ENCODE measurements at regions not wholly inside any gene's neighbourhood (a gene's known extent, or its start where the extent isn't known, plus 50 kb on each side); places are given as distances from the start of the nearest gene placed in this dataset.
A peak's percentile ranks its signal among the peaks of the same experiment; 100 is the strongest.

GRCh38 chr1:182149411-182149965 is 88.0 kb upstream of the ZNF648 start:
- no peak for DNase-seq

GRCh38 chr1:182147951-182148350 is 86.4 kb upstream of the ZNF648 start:
- DNase-seq = no peak

- DNase-seq = no peak
Observed at GRCh38 chr1:182147136-182147820, 85.8 kb upstream of the ZNF648 start.

GRCh38 chr1:182146286-182146685 is 84.8 kb upstream of the ZNF648 start:
- no peak for DNase-seq

GRCh38 chr1:182145441-182145840 is 83.9 kb upstream of the ZNF648 start:
- no peak for DNase-seq

GRCh38 chr1:182144646-182145030 is 83.1 kb upstream of the ZNF648 start:
- no peak for DNase-seq

- no peak for DNase-seq
Observed at GRCh38 chr1:182143825-182144645, 82.5 kb upstream of the ZNF648 start.

GRCh38 chr1:182143154-182143657 is 81.7 kb upstream of the ZNF648 start:
- peak; percentile 89 for DNase-seq

- DNase-seq = no peak
Observed at GRCh38 chr1:182142621-182143020, 81.1 kb upstream of the ZNF648 start.

GRCh38 chr1:182141040-182141439 is 79.5 kb upstream of the ZNF648 start:
- DNase-seq = no peak

- no peak for DNase-seq
Observed at GRCh38 chr1:182139496-182139895, 78.0 kb upstream of the ZNF648 start.

- DNase-seq = no peak
Observed at GRCh38 chr1:182137546-182137945, 76.0 kb upstream of the ZNF648 start.

GRCh38 chr1:182135946-182136345 is 74.4 kb upstream of the ZNF648 start:
- no peak for DNase-seq

GRCh38 chr1:182134257-182134656 is 72.7 kb upstream of the ZNF648 start:
- DNase-seq = no peak

GRCh38 chr1:182133181-182133580 is 71.7 kb upstream of the ZNF648 start:
- DNase-seq = no peak

GRCh38 chr1:182129398-182129797 is 67.9 kb upstream of the ZNF648 start:
- no peak for DNase-seq

- DNase-seq = no peak
Observed at GRCh38 chr1:182128502-182128901, 67.0 kb upstream of the ZNF648 start.

GRCh38 chr1:182127656-182128055 is 66.1 kb upstream of the ZNF648 start:
- no peak for DNase-seq

- DNase-seq = no peak
Observed at GRCh38 chr1:182126272-182126800, 64.8 kb upstream of the ZNF648 start.

GRCh38 chr1:182122913-182123260 is 61.4 kb upstream of the ZNF648 start:
- no peak for DNase-seq

GRCh38 chr1:182122256-182122912 is 60.9 kb upstream of the ZNF648 start:
- DNase-seq = peak; percentile 74

- peak; percentile 97 for DNase-seq
Observed at GRCh38 chr1:182121787-182122186, 60.3 kb upstream of the ZNF648 start.
